ENCODE measurements at regions not wholly inside any gene's neighbourhood (a gene's known extent, or its start where the extent isn't known, plus 50 kb on each side); places are given as distances from the start of the nearest gene placed in this dataset.

GRCh38 chrX:97691901-97692455 is 808.3 kb downstream of the RPA4 start:
- no peaks in the 10 kb centered on the region for H3K4me1 ChIP-seq (ENCODE audit: control insufficient read depth in 2 of 3, insufficient read depth in 2 of 3, low read depth in 1 of 3, low read length in 3 of 3)
- intact Hi-C loops (cut with DNase I), result no loop called here
- H3K9me3 ChIP-seq (ENCODE audit: control insufficient read depth in 2 of 3, insufficient read depth in 1 of 3, low read length in 3 of 3), result no peaks in the 10 kb centered on the region
- no peaks in the 10 kb centered on the region for H3K36me3 ChIP-seq (ENCODE audit: control insufficient read depth in 2 of 3, insufficient read depth in 3 of 3, low read length in 3 of 3)
- no peak overlapping the region for H3K27ac ChIP-seq (ENCODE audit: low read depth in 2 of 2, low read length in 2 of 2)
- no peak overlapping the region for H3K9ac ChIP-seq (ENCODE audit: low read length in 3 of 3)
- no peak overlapping the region for H3K4me3 ChIP-seq (ENCODE audit: low read length in 3 of 3)
- DNase-seq (no peak), FAIRE-seq (no peak)
- no peak for TF ChIP-seq CTCF (IDR thresholded peaks at IDR 0.05; ENCODE audit: borderline replicate concordance, extremely low read depth, insufficient read depth)
- H3K27me3 ChIP-seq (ENCODE audit: control insufficient read depth, insufficient read depth, low read length), result no peaks in the 10 kb centered on the region

GRCh38 chrX:97692575-97692974 is 808.9 kb downstream of the RPA4 start:
- FAIRE-seq (no peak), DNase-seq (no peak)
- H3K27me3 ChIP-seq (ENCODE audit: control insufficient read depth, insufficient read depth, low read length), result no peaks in the 10 kb centered on the region
- no peaks in the 10 kb centered on the region for H3K9me3 ChIP-seq (ENCODE audit: control insufficient read depth in 2 of 3, insufficient read depth in 1 of 3, low read length in 3 of 3)
- H3K9ac ChIP-seq (ENCODE audit: low read length in 3 of 3), result no peak overlapping the region
- H3K27ac ChIP-seq (ENCODE audit: low read depth in 2 of 2, low read length in 2 of 2), result no peak overlapping the region
- no peaks in the 10 kb centered on the region for H3K36me3 ChIP-seq (ENCODE audit: control insufficient read depth in 2 of 3, insufficient read depth in 3 of 3, low read length in 3 of 3)
- H3K4me3 ChIP-seq (ENCODE audit: low read length in 3 of 3), result no peak overlapping the region
- H3K4me1 ChIP-seq (ENCODE audit: control insufficient read depth in 2 of 3, insufficient read depth in 2 of 3, low read depth in 1 of 3, low read length in 3 of 3), result no peaks in the 10 kb centered on the region
- no peak for TF ChIP-seq CTCF (IDR thresholded peaks at IDR 0.05; ENCODE audit: borderline replicate concordance, extremely low read depth, insufficient read depth)
- intact Hi-C loops (cut with DNase I), result no loop called here

- TF ChIP-seq CTCF (IDR thresholded peaks at IDR 0.05; ENCODE audit: borderline replicate concordance, extremely low read depth, insufficient read depth), result no peak
- intact Hi-C loops (cut with DNase I), result no loop called here
- Histone ChIP-seq H3K9me3 (ENCODE audit: control insufficient read depth in 2 of 3, insufficient read depth in 1 of 3, low read length in 3 of 3) (no peaks in the 10 kb centered on the region), H3K9ac (ENCODE audit: low read length in 3 of 3) (no peak overlapping the region), H3K4me3 (ENCODE audit: low read length in 3 of 3) (no peak overlapping the region), H3K27ac (ENCODE audit: low read depth in 2 of 2, low read length in 2 of 2) (no peak overlapping the region), H3K36me3 (ENCODE audit: control insufficient read depth in 2 of 3, insufficient read depth in 3 of 3, low read length in 3 of 3) (no peaks in the 10 kb centered on the region), H3K4me1 (ENCODE audit: control insufficient read depth in 2 of 3, insufficient read depth in 2 of 3, low read depth in 1 of 3, low read length in 3 of 3) (no peaks in the 10 kb centered on the region), H3K27me3 (ENCODE audit: control insufficient read depth, insufficient read depth, low read length) (no peaks in the 10 kb centered on the region)
- DNase-seq (no peak), FAIRE-seq (no peak)
Observed at GRCh38 chrX:97700547-97700946, 816.8 kb downstream of the RPA4 start.

- TF ChIP-seq CTCF (IDR thresholded peaks at IDR 0.05; ENCODE audit: borderline replicate concordance, extremely low read depth, insufficient read depth), result no peak
- DNase-seq, result no peak
- no peaks in the 10 kb centered on the region for H3K27me3 ChIP-seq (ENCODE audit: control insufficient read depth, insufficient read depth, low read length)
- no peaks in the 10 kb centered on the region for H3K4me1 ChIP-seq (ENCODE audit: control insufficient read depth in 2 of 3, insufficient read depth in 2 of 3, low read depth in 1 of 3, low read length in 3 of 3)
- no peak for FAIRE-seq
- H3K27ac ChIP-seq (ENCODE audit: low read depth in 2 of 2, low read length in 2 of 2), result no peak overlapping the region
- intact Hi-C loops (cut with DNase I), result no loop called here
- H3K9ac ChIP-seq (ENCODE audit: low read length in 3 of 3), result no peak overlapping the region
- no peak overlapping the region for H3K4me3 ChIP-seq (ENCODE audit: low read length in 3 of 3)
- H3K36me3 ChIP-seq (ENCODE audit: control insufficient read depth in 2 of 3, insufficient read depth in 3 of 3, low read length in 3 of 3), result no peaks in the 10 kb centered on the region
- no peaks in the 10 kb centered on the region for H3K9me3 ChIP-seq (ENCODE audit: control insufficient read depth in 2 of 3, insufficient read depth in 1 of 3, low read length in 3 of 3)
Observed at GRCh38 chrX:97704474-97704873, 820.8 kb downstream of the RPA4 start.

All from kidney (tissue), 13 donors.